HG03457 (cell line): ENCODE measurements at regions not wholly inside any gene's neighbourhood (a gene's known extent, or its start where the extent isn't known, plus 50 kb on each side); places are given as distances from the start of the nearest gene placed in this dataset.
"Not testable (repeated sequence)": the region's sequence is repeated elsewhere in the genome, so short reads cannot be mapped to it uniquely, and the experiment has no call there.

Source experiments
- ATAC-seq: cut with Tn5 transposase; IDR thresholded peaks from one replicate; pipeline ENCODE4 v1.9.1; 2021; ENCODE audit warnings: moderate number of reproducible peaks; ENCODE audit not compliant: unreplicated experiment

DNA sequence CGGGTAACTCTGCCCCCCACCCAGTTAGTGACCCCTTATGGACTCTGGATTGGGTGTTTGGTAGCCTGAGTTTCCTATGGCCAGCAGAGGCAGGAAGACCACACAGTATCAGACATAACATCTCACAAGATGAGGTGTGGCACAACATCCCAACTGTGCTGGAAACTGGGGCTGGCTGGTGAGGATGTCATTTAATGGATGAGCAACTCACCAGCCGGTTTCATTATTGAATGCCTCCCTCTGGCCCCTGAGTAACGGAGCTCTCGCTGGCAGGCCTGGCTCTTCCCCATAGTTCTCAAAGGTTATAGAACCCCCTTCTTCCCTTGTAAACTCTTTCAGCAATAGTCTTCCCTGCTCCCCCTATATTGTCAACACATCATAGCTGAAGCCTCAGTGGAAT is 195.0 kb downstream of the BCL11A start:
- no peak for ATAC-seq

DNA sequence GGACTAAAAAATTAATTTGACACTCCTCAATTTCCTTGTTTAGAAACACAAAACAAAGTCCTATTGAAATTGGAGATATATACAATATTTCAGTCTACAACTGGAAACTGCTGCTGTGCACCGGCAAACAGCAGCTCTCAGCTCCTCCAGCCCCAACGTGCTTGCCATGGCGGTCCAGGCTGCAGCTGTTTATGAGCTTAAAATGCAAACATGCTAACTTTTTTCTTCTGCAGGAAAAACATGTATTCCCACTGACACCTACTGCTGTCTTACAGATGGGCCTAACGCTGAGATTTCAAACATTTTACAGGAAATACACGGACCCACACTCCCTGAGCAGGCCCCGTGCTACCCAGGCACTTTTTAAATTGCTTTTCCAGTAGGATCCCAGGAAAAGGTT is 195.5 kb downstream of the BCL11A start:
- ATAC-seq = no peak

DNA sequence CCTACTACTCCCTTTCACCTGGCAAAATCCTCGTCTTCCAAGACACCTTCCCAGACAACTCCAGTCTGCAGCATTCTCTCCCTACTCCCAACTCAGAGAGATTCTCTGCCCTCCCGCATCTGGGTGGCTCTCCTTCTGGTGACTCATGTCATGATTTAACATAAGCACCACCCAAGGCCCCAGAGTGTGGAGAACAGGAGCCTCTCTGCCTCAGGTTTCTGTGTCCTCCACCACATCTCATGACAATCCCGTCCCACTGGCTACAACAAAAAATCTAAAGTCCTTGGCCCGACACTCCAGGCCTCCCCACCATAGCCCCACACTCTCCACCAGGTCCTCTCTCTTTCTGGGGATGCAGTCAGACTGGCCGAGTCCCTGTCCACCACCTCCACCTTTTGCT is 197.1 kb downstream of the BCL11A start:
- ATAC-seq = no peak

DNA sequence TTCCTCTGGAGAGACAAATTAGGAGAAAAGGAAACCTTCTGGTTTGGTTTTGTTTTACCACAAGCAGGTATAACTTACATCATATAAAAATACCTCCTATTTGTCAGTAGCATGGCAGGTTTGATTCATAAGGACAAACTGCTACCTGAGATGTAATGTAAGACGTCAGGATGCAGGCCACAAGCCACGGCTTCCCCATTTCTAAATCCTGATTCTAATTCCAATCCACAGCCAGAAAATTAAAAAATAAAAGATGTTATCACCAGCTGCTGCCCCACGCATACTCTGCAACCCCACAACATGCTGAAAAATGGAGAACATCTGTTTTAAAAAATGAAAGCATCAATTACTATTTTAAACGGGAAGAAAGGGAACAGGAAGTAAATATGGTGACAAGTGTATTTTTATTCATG is 197.6 kb downstream of the BCL11A start:
- no peak for ATAC-seq

DNA sequence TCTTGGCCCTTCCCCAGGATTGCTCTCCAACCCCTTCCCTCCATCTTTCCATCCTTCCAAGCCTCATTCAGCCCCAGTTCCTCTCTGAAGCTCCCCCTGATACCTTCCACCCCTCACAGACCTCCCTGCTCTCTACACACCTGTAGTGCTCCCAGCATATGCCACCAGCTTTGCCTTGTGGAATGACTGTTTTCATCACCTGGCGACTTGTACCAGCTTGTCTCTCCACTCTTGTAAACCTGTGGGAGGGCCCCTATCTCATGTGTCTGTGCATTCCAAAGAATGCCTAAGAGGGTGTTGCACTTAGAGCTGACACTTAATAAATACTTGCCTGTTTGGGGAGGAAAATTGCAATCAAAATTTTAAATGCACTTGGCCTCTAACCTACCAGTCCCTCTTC is 198.7 kb downstream of the BCL11A start:
- no peak for ATAC-seq

DNA sequence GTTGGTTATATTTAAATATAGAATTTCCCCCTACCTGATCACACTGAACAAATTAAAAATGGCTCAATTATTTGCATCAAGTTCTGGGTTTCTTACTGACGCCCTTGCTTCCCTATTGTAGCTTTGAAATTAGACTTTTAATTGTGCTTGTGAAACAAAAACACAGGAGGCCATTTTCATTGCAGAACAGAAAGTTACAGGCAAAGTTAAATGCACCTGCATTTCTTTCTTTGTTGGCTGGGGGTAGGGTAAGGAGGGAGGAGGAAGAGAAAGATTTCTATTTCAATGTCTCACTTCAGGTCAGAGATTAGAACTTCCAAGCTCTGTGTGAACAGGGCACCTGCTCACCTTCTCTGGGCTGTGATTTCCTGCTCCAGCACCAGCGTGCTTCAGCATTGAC is 199.6 kb downstream of the BCL11A start:
- ATAC-seq = peak; percentile 29

DNA sequence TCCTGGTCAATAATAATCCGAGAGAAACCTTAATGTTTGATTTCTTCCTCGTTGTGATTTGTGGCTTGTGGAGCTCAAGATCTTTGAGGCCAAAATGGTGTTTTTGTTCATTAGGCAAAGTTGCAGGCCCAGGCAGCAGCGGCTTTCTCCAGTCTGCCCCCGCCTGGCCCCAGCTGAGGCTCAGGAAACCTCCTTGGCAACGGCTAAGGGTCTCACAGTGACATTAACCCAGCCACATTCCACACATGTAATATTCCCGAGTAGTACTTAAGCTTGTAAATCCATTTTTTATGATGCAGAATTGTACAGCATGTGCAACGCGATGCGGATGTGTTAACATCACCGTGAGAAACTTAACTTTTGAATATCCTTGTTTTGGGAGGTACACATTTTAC is 200.1 kb downstream of the BCL11A start:
- ATAC-seq = peak; percentile 3

DNA sequence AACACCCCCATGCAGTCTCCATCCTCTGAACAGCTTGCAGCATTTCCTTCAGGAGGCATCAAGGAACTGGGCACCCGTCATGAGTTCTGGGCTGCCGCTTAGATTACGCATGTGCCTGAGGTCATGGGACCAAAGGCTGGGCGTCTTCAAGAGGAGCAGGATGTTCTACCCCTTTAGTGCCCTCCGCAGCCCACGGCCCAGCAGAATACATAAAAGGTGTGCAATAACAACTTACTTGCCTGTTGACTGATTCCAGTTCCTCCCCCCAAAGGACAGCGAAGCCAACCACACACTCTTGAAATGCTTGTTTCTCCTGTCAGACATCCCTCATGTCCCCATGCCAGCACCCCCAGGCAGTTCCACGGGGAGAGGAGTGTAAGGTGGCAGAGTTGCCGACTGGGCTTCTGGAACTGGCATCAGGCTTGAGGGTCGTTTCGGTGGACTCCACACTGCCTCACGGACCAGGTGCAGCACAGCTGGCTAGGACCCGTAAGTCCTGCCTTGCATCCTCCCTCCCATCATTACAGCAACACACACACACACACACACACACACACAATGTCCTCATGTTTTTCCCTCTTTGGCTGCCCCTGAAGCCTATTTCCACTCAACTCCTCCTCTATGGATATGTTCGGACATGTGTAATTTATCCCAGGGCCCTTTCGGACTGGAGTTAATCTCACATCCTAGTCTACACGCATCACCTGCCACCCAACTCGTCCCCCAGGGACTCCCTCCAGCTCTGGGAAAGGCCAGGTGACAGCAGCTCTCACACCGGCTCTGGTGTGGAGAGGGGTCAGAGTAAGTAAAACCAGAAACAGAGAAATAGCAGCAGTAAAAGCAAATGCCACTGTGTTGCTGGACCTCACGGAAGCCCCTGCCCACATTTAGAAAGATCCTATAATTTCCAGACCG is 200.7 kb downstream of the BCL11A start:
- ATAC-seq = no peak

DNA sequence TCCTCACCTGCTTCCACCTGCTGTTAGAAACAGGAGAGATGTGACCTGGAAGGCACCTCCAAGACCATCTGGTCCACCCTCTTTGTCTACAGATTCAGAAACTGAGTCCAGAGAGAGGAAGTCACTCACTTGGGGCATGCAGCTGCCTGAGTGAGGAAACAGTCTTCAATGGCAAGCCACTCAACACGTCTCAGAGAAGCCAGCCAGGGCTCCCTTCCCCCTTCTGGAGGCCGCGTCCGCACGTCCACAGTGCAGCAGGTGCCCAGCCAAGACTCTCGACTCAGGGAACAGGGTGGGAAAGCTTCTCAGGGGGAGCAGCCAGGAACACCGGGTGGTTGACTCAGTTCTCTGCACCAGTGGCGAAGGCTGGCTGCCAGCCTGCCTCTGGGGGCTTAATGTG is 201.7 kb downstream of the BCL11A start:
- no peak for ATAC-seq

DNA sequence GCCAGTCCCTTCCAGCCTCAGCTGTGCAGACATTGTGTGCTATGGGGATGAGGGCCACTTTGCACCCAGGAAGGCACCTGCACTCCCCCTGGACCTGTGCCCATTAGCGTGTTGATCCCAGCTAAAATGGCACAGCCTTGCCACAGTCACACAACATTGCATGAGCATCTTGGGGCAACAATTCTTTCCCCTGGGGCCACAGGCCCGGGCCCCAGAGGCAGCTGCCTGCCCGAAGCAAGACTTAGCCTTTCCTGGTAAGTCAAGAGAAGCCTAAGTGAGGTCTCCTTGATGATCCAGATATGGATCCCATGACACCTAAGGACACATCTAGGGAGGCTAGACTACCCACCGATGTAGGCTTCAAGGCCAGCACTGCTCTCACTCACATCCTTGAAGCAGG is 202.1 kb downstream of the BCL11A start:
- ATAC-seq = no peak

DNA sequence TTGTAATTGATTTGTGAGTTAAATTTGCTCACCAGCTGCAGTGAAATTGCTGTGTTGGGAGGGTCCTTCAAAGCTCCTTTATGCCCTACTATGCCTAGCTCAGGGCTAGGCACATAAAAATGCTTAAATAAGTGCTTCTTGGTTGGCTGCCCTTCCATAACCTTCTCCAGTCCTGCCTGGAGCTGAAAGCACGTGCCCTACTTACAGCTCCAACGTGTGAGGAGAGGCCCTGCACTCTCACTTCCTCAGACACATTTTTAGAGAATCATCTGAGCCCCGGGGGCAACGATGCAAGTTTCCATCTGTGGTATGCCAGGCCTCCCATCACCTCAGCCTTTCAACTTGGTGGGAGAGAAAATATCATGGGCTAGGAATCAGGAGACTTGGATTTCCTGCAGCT is 202.7 kb downstream of the BCL11A start:
- ATAC-seq = no peak

DNA sequence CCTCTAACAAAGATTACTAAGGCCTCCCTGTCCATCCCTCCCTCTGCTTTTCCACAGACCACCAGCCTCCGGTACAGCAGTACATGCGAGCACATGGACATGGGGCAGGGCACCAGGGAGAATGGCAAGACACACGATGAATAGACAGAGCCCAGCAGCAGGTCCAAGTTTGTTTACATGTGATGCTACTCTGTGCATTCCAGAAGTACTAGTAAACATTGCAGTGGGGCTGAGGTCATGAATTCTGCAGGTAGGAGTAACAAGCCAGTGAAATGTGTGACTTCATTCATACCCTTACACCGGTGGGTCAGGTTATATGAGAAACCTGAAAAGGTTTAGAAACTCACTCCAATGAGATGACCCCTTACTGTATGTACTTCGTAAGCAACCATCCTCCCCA is 205.7 kb downstream of the BCL11A start:
- no peak for ATAC-seq

DNA sequence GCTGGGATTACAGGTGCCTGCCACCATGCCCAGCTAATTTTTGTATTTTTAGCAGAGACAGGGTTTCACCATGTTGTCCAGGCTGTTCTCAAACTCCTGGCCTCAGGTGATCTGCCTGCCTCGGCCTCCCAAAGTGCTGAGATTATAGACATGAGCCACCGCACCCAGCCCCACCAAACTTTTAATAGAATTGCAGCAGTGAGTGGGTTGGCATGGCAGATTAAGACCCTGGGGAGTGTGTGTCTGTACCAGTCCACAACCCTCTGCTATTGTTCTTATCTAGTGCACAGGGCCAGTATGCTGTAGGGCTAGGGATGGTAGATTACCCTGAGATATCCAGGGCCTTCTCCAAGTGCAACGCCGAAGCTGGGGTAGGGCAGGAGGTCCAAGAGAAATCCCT is 211.0 kb downstream of the BCL11A start:
- not testable (repeated sequence) for ATAC-seq

DNA sequence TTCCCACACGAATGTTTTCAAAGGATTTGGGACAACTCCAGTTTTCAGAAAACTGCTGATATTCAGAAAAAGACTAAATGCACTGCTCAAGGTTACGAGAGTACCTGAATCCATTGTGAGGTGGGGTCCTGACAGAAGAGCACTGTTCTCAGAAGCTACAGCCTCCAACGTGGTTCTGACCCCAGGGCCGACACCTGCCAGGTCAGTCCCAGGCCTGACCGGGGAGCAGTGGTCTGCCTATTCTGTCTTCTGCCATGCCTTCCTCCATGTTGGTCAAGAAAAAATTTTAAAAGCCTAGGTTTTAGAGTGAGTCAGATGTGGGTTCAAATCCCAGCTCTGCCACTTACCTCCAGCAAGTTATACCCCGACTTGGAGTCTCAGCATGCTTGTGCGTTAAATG is 212.3 kb downstream of the BCL11A start:
- ATAC-seq = no peak

DNA sequence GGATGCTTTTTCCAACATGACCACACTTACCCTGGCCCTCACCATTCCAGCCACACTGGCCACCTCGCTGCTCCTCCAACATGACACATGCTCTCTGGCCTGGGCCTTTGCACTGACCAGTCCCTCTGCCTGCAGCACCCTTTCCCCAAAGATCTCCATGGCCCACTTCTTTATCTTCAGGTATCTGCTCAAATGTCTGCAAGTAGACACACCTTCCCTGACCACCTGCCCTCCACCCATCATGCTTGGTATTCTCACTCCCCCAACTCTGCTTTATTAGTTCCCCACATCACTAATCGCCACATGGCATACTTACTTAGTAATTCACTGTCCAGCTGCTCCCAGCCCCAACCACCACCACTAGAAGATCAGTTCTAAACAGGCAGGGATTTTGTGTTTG is 214.2 kb downstream of the BCL11A start:
- no peak for ATAC-seq

DNA sequence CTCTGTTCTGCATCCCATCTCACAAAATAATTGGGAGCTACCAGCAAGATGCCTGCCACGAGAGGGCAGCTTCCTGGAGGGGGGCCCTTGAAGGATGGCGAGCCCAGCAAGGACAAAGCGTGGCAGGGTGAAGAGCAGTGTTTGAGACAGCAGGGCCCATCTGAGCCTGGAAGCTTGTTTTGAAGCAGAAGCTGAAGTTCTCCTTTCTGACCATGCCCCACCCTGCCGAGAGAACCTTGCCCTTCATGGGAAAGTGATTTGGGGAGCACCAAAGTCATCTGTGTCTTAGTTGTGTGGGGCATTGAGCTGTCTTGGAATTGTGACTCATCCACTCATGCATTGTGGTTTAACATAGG is 216.3 kb downstream of the BCL11A start:
- ATAC-seq = no peak

DNA sequence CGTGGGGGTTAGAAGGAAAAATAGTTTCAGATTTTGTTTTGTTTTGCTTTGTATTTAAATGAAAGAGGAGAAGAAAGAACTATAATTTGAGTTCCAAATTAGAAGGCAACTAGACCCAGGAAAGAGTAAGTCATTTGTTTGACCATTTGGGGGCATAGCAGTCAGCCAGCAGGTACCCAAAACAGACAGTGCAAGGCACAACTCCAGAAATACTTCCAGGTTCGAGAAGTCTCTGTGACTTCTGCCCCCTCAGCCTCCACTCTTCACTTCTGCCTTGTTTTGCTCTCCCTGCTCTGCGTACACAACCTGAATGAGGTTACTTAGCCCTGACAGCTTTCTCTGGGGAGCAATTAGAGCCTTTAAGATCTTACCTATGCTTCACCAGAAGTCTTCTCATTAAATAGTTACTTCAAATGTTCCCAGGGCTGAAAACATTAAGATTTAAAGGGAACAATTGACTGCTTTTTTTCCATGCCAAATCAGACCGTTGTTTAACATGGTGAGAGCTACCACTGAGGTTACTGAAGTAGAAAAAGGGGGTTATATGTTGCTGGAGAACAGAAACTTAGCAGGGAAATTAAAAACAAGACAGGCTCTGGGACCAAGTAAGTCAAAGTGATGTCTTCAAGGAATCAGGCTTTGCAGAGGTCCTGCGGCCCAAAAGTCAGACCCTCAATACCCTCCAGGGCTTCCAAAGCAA is 216.9 kb downstream of the BCL11A start:
- no peak for ATAC-seq

DNA sequence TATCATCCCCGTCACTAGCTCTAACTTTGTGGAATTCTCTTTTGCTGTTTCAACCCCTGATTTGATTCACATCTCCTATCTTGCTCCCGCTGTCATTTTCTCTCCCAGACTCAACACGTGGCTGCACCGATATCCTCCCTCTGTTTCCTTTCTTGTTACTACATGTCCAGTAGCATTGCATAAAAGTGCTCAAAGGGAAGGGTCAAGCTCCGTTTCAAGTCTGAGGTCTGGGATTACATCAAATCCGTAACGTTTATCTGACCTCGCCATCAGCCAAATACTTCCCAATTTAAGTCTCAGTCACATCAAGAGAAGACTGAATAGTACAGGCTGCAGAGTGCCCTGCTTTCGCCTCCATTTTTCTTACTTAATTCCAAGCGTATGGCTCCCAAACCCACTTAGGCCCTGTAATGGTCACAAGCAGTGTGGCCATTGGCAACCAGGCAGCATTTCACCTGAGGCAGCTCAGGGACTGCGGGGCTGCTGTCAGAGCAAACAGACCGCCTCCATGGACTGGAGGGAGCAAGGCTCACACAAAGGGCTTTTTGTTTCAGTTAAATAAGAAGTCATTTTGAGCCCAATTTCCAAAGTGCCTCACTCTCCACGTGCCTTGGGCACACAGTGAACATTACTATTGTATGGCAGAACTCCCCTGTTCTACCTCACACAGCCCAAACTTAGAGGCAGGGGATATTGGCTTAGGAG is 217.8 kb downstream of the BCL11A start:
- no peak for ATAC-seq

DNA sequence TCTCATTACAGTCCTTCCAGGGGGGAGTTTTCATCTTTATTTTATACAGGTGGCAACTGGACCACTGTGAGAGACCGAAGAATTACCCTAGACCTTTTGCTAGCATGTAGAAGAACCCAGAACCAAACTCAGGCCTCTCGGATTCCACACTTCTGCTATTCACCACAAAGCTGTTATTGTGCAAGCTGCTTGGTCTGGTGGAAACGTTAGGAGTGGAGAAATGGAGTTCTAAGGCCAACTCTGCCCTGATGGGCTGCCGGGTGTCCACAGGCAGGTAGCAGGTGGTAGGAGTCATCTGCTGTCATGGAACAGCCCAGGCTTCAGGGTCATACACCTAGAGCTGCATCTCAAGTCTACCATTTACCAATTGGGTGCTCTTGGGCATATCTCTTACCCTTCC is 218.8 kb downstream of the BCL11A start:
- no peak for ATAC-seq

DNA sequence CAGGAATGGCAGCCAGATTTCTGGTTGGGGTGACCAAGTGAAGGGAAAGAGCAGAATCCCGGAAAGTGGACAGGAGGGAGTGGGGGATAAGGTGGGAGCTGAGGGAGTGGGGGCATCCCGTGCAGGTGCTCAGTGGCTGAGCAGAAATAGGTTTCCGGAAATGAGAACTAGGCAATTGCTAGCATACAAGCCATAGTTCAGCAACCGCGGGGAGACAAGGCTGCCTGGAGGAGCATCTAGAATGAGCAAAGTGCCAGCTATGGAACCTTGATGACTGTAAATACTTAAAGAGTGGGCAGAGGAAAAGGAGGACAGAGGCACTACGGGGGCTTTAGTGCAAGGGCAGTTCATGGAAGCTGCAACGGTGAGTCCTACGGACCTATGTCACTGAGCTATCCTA is 220.2 kb downstream of the BCL11A start:
- no peak for ATAC-seq

DNA sequence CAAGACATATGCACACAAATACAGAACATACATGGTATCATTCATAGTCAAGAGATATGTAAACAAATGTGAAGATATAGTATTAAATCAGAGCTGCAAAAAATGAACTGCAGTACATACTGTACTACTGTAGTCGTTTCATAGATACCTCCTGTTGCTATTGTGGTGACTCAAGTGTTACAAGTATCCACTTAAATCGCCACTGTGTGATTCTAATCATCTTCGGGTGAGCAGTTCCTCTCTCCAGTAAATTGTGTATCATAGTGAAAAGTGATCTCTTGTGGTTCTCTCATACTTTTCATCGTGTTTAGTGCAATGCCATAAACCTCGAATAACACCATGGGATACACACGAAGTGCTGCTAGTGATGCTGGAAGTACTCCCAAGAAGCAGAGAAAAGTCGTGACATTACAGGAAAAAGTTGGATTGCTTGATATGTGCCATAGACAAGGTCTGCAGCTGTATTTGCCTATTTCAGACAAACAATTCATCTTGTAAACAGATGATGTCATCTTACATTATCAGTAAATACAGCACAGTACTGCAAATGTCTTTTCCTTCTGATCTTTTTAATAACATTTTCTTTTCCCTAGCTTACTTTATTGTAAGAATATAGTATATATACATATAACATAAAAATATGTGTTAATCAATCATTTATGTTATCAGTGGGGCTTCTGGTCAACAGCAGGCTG is 222.2 kb downstream of the BCL11A start:
- no peak for ATAC-seq
